Fibroblast of skin of right biceps (primary cell): ENCODE measurements at regions not wholly inside any gene's neighbourhood (a gene's known extent, or its start where the extent isn't known, plus 50 kb on each side); places are given as distances from the start of the nearest gene placed in this dataset.
"Not testable (repeated sequence)": the region's sequence is repeated elsewhere in the genome, so short reads cannot be mapped to it uniquely, and the experiment has no call there.

Experiments used
- DNase-seq: peaks from one replicate; pipeline ENCODE4 v3.0.0-alpha.2; 2013

DNA sequence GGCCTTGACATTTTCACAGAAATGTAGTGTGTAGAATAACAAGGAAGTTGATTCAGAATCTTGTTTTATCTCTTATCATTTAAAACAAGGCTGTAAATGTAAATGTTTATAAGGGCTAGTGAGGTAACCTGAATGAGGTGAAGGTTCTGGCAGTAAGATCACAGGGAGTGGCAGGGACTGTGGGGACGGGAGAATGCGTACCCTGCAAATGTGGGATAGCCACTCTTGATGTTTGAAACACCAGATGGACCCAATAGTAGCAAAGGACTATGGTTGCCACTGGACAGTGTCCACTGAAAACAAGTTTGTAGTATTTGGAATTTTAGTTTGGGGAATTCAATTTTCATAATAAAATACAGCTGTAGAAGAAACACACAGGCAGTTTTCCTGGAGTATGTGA, 155.3 kb downstream of the FHIP1A start:
- no peak for DNase-seq

DNA sequence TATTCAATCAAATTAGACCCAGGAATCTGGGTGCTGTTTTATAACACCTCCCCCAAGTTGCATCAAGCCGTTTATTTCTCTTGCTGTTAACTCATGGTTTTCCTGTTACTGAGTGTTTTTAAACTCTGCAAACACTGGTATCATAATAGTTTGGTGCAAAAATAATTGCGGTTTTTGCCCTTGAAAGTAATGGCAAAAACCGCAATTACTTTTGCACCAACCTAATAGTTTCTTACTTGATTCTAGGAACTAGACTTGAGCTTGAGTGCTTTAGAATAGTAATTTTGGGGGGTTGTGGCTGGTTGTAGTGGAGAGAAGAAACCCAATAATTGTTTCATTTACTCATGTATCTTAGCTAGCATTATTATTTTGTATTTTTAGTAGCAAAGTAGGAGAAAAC, 156.6 kb downstream of the FHIP1A start:
- no peak for DNase-seq

DNA sequence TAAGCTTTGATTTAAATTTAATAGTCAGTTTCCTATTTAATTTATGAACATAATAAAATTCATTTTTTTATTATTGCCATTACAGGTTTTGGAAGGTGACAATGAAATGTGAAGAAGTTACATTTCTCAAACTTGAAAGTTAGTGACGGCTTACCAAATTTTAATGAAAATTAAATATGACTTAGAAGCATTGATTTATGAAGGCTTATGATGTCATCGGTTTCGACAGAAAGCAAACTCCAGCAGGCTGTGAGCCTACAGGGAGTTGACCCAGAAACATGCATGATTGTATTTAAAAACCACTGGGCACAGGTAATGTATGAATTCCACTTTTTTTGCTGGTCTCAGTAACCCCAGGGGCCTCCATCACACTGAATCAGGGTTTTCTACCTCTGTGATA, 157.1 kb downstream of the FHIP1A start:
- no peak for DNase-seq

DNA sequence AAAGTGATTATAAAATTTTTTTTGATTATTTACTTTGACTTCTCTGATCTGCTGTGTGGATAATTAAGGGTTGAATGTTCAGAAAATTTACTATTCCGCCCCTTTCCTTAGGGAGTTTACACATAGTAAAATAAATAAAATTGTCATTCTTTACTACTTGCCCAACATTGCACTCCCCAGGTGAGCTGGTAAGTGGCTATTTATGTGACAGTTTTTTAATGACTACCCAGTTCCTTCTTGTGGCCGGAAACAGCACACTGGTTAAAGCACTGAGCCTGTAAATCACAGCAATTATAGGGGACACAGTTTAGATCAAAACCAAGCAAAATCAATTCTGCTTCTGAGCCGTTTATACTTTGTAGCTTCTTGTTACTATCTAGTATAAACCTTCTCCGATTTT, 158.1 kb downstream of the FHIP1A start:
- DNase-seq = no peak

DNA sequence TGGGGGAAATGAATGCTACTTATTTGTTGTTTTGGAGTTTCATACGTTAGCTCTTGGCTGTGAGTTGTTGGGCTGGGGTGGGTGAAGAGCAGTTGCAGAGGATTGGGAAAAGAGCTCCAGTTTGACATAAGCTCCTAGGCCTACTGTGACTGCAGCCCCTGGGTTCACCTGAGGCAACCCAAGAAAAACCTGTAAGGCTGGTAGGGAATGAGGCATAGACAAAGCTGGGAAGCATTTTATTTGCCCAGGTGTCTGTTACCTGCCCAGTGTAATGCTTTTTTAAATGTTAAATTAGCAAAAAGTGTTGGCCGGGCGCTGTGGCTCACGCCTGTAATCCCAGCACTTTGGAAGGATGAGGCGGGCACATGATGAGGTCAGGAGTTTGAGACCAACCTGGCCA, 160.0 kb downstream of the FHIP1A start:
- DNase-seq = no peak

DNA sequence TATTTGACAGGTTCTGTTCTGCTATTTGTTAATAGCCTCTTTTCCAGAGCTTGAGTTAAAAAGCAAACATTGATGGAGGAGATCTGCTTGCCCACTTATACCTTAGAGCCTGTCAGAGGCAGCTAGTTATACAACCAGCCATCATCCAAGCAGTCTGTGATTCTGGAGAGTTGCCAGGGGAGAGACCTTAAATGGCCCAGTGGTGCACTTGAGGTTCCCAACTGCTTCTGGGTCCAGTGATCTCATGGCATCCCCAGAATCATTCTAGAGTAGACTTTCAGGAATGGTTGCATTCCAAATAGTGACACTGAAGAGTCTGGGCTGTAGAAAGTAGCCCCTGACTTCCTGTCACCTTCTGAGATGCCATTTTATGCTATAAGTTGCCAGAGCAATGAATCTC, 160.7 kb downstream of the FHIP1A start:
- DNase-seq = no peak

DNA sequence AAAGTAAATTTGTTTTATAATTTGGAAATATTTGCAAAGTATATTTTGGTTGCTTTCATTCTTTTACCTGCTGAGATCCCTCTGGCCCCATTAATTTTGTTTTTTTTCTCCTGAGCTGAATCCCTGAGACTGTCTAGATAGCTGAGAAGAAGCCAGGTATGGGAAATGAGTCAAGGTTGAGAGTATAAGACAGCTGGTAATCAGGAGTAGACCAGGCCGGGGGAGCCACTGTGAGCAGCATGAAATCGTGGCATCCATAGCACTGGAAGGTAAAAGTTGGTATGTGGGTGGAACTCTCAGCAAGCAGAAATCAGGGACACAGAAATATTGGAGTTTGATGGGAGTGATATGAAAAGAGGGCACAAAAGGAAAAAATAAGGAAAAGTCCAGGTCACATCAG, 164.5 kb downstream of the FHIP1A start:
- no peak for DNase-seq

DNA sequence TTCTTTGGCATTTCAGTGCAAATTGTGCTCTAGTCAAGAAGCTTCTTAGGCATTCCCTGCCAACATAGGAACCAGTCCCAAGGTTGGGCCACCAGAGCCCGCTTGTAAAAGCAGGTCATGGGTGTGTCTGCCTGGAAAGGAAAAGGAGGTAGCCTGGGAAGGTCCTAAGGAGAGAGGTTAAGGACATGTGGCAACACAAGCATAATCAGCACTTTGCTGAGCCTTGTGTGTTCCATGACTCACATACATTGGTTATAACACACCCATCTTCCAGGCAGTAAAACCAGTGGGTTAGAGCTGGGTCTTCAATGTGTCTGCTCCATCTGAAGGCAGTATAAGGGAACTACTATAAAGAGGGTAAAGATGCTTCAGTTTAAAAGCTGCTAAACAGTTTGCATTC, 165.0 kb downstream of the FHIP1A start:
- DNase-seq = no peak

DNA sequence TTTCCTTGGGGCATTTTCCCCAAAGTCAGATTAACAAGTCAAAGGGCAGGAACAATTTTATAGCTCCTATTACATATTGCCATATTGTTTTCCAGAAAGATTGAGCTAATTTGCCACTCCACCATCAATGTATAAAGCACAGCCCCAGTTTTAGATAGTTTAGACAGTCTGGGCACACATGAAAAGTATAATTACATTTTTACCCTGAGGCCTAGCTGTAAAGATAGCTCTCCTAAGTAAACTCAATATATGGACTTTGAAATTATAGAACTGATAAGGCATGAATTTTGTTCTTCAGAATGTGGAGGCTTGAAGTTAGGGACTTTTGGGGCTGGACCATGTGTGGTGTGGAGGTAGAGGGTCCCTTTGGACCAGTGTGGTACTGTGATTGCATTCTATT, 166.0 kb downstream of the FHIP1A start:
- no peak for DNase-seq

DNA sequence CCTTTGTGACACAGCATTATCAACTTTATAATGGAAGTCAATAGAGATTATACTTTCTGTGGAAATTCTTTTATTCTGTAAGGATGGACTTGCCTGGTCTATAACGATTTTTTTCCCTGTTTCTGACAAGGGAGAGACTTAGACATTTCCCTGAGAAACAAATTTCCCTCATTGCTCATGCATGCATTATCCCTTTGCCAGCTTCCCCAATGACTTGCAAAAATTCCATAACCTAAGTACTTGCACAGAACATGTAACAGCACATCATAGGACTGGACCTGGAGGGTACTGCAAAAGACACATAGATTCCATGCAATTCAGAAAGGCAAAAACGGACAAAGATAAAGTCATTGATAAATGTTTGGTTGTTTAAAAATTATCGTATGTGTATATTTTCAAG, 166.7 kb downstream of the FHIP1A start:
- no peak for DNase-seq

DNA sequence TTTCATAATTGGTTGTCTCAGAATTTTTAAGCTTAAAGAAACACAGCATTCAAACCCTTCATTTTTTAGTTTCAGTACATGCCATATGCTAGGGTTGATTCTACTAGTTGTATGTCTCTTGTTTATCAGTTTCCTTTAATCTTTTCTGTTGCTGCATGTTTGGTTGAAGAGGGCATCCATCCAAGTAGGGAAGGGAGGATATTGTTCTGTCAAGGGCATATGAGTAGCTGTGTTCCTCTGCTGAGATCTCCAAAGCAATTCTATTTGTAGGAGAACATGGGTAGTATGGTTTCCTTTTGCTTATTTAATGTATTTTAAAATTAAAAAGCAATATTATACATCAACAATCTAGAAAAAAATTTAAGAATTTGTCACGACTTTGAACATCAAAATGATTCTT, 167.7 kb downstream of the FHIP1A start:
- DNase-seq = no peak

DNA sequence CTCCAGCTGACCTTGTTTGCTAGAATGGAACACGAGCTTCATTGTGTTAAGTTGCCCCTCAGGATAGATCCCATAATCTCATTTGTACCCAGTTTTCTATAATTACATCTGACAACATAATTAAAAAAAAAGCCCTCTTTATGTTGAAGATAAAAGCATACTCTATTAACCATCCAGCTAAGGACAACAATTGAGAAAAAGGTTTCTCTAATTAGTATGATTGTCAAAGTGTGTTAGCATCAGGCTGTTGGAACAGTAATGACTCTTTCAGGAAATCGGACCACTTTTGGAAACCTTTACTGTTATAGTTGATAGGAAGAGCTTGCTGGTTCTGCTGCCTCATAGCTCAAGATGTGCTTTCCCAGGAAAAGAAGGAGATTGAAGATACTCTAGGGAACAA, 172.6 kb downstream of the FHIP1A start:
- DNase-seq = no peak

DNA sequence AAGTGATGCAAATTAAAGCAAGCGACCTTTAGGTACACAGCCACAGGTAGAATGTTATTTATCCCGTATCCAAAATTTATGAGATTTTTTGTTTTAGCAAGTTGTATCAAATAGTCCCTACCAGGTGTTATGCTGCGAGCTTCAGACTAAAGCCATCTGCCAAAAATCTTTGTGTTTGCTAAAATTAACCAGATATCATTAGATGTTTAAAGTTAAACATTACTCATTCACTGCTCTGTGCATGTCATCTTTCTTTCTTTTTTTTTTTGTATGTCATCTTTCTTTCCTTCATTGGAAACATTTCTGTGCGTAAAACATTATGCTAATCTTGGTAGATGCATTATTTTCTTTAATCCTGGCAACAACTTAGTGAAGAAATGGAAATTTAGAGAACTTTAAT, 173.1 kb downstream of the FHIP1A start:
- DNase-seq = no peak

DNA sequence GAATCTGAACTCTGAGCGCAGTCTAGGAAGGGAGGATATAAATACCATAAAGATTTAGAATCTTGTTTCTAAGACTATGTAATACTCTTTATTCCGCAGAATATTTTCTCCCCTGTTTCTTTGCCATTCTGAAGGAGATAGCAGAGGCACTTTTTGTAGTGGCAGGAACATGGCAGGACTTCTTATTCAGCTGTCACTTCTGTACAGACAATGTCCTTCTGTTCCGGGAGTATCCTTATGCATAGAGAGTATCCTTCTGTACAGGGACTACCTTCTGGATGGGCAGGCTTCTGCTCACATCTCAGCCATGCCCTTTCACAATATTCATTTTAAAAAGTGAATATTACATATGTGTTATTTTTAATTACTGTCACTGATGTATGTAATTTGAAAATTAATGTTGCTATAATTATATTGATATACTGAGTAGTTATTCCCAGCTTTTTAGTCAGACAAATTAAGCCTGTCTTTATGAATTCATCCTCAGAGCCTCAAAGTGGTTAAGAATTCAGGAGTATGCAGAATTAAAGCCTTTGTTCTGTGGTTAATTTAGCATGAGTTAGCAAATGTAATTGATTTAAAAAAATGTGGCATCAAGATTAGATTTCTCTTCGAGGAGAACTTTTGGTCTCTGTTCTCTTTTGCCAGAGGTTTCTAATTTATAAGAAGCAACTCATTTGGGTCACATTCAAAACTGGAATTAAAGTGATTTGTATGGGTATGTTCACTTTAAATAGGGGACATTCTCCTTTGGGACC, 174.4 kb downstream of the FHIP1A start:
- DNase-seq = no peak

DNA sequence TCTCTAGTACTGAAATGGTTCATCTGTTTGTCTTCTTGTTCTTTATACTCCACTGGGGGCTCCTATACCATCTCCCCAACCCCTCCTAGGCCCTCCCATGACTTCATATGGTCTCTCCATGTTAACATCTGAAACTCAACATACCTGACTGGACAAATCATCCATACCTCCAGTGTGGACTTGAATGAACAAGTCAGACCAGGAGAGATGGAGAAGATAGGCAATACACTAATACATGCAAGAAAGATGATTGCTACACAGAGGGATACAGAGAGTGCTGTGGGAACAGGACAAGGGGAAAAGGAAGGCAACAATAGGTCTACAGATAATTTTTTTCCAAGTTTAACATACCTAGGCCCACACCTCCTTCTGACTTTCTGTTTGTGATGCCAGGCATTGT, 175.1 kb downstream of the FHIP1A start:
- no peak for DNase-seq

DNA sequence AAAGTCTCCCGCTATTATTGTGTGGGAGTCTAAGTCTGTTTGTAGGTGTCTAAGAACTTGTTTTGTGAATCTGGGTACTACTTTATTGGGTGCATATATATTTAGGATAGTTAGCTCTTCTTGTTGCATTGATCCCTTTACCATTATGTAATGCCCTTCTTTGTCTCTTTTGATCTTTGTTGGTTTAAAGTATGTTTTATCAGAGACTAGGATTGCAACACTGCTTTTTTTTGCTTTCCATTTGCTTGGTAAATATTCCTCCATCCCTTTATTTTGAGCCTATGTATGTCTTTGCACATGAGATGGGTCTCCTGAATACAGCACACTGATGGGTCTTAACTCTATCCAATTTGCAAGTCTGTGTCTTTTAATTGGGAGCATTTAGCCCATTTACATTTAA, 165.2 kb downstream of the GATB start:
- DNase-seq = not testable (repeated sequence)

DNA sequence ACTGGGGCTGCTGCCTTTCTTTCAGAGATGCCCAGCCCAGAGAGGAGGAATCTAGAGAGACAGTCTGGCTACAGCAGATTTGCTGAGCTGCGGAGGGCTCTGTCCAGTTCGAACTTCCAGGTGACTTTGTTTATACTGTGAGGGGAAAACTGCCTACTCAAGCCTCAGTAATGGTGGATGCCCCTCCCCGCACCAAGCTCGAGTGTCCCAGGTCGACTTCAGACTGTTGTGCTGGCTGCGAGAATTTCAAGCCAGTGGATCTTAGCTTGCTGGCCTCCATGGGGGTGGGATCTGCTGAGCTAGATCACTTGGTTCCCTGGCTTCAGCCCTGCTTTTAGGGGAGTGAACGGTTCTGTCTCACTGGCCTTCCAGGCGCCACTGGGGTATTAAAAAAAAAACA, 163.1 kb downstream of the GATB start:
- not testable (repeated sequence) for DNase-seq

DNA sequence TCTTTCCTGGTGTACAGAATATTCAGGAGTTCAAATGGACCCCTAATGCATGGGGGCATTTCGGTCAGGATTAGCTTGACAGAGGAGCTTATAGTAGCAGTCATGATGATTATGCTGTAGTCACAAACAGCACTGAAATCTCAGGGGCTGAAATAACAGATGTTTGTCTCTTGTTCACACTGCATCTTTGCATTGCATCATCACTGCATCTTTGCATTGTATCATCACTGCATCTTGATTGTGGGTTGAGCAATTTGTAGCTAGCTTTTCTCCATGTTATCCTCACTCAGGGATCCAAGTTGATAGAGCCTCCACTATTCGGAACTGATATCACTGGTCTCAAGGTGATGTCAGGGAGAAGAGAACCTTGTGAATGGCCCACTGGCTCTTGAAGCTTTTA, 160.9 kb downstream of the GATB start:
- DNase-seq = no peak

DNA sequence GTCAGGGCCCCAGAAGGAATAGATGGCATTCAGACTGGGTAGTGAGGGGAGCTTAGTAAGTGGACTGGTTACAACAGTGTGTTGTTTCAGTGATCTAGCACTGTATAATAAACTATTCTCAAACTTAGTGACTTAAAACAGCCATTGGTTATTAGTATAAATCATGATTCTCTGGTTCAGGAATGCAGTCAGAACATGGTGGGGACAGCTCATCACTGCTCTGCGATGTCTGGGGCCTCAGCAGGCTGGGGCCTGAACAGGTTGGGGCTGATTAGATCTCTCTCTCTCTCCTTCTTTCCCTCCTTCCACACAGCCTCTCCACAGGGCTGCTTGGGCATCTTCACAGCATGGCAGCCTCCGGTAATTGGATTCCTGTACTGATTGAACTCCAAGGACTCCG, 160.4 kb downstream of the GATB start:
- peak; percentile 15 for DNase-seq

DNA sequence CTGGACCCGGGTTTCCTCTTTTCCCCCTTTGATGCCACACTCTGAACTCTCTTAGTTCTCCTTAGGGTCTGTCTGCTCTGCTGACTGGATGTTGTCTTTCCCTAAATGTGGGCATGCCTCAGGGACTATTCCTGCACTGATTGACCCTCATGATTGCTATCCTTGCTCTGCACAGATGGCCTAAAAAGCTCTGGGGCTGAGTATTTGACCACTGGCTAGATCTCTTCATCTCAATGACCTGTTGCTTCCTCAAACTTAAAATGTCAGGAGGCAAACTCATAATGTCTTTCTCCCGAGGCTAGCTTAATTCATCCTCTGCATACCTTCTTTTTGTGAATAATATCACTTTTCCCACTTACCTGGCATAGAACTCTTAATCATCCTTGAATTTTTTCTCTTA, 157.4 kb downstream of the GATB start:
- DNase-seq = no peak

DNA sequence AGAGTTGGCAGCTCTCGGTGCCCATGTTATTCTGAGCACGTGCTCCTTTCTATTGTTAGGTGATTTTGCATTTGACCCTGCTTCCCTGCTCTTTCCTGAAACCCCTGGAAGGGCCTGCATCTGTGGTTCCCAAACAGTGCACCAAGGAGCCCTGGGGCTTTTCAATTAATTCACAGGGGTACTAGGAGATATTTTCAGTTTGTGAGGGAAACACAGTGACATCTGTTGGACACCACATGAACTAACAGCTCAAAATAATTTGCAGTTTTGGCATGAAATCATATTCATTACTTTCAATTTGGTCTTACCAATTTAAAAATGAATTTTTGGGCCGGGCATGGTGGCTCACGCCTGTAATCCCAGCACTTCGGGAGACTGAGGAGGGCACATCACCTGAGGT, 156.6 kb downstream of the GATB start:
- peak; percentile 10 for DNase-seq

DNA sequence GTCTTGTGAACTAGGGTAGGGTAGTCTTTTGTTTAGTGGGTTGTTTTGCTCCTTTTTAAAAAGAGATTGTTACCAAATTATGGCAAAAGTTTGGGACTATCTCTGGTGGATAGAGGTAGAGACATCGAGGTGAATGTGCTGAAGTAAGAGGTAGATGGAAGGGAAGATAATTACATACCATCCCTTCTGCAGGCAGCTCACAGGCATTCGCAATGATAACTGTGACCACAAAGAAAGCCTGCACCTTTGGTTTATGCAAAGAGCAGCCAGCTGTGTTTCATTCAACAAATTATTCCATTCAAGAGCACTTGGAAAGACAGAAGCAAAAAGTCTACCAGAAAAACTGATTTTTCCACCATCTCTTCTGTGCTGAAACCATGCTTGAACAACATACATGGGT, 155.6 kb downstream of the GATB start:
- DNase-seq = no peak

DNA sequence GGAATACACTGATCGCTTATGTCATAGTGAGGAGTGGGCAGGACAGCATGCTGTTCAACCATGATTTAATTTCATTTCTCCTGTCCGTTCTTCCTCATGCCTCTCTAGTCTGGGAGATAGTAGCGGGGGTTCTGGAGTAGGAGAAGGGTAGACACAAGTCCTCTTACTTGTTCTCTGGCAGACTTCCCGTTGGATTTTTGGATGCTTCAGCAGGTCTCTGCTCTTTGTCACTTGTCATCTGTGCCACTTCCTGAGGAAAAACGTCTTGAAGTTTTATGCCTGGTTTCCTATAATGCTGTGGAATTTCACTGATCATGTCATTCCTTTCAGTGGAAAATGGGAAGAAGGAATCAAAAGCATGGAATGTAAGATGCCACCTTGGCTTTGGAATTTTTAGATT, 154.7 kb downstream of the GATB start:
- no peak for DNase-seq

DNA sequence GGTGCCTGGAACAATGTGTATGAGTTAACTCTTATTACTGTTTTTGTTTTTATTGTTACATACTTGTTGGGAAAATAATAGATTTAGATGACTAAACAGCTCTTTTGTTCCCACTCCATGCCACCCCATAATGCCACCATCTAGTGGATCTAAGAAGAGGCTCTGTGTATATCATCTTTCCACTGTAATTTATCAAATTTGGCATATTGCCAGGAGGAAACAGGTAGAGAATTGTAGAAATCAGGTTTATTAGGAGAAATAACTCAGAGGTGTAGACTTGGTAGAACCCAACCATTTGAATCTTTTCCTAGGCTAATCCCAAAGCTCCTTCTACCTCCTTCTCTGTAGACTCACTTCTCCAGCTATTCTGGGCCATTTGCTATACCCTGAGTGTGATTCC, 150.6 kb downstream of the GATB start:
- DNase-seq = no peak

DNA sequence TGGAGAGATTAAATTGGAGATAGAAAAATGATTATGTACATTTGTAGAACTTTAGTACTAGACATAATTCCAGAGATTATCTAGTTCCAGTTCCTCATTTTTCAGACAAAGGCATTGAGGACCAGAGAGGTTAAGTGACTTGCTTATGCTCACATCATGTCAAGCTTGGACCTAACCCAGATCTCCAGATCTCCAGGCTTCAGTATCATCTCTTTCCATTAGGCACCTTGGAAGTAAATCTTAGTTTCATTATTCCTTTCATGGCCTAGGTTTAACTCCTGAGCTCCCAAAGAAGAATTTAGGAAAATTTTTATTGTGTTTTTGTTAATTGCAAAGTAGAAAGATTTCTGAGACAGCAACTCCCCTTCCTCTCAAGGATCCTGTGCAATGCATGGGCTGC, 148.8 kb downstream of the GATB start:
- DNase-seq = no peak

DNA sequence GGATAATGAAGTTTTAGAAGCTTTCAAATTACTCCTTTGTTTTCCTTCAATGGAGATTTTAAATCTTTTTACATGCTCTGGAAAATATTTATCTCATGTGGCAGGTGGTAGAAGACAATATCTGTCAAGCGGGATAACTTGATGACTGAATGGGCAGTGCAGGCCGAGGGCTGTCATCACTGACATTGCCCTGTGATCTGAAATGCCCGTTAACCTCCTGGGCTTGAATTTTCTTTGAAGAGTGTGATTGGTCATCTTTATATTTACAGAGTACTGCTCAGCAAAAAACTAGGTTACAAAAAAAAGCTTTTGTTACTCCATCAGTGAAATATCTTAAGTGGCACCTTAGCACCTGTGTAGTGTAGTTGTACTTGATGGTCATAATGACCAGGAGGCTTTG, 147.5 kb downstream of the GATB start:
- no peak for DNase-seq
